ENCODE measurements at regions not wholly inside any gene's neighbourhood (a gene's known extent, or its start where the extent isn't known, plus 50 kb on each side); places are given as distances from the start of the nearest gene placed in this dataset.

- DNase-seq (no peak), ATAC-seq (ENCODE audit: low read depth) (no peak)
- H3K27ac ChIP-seq (ENCODE audit: low read length in 2 of 2) = no peak overlapping the region
- H3K27ac Mint-ChIP-seq = no peak overlapping the region
- H3K9me3 ChIP-seq (ENCODE audit: control extremely low read depth in 1 of 3, control insufficient read depth in 2 of 3, insufficient read depth in 1 of 3, low read length in 2 of 3) = peaks cover 0 to 21% (median 2%) of the 10 kb centered on the region in 3 donors
- no peak for TF ChIP-seq CTCF (IDR thresholded peaks at IDR 0.05)
- TF ChIP-seq EZH2 (IDR thresholded peaks at IDR 0.05; ENCODE audit: borderline replicate concordance, insufficient read depth, low read depth, low read length, poor library complexity, severe bottlenecking) = no peak
- H3K9ac ChIP-seq (ENCODE audit: low read length) = no peak overlapping the region
- ChIA-PET CTCF (no interaction called here), POLR2A (no interaction called here)
- H3K4me1 ChIP-seq (ENCODE audit: control insufficient read depth in 2 of 2, insufficient read depth in 2 of 2, low read length in 2 of 2) = no peaks in the 10 kb centered on the region
- peaks cover 19% of the 10 kb centered on the region for H3K27me3 Mint-ChIP-seq
- no peak overlapping the region for H3K4me3 ChIP-seq (ENCODE audit: control extremely low read depth in 1 of 5, extremely low read depth in 1 of 5, insufficient read depth in 1 of 5, low read depth in 2 of 5, low read length in 4 of 5)
- no peaks in the 10 kb centered on the region for H3K36me3 ChIP-seq (replicated peaks in 1 of 2; ENCODE audit: control extremely low read depth in 1 of 2, control insufficient read depth in 1 of 2, extremely low read depth in 1 of 2, insufficient read depth in 2 of 2, low read length in 1 of 2)
- peaks cover 0 to 2% (median 0%) of the 10 kb centered on the region in 4 experiments for H3K27me3 ChIP-seq (replicated peaks in 1 of 4; ENCODE audit: control extremely low read depth in 1 of 4, control insufficient read depth in 3 of 4, insufficient read depth in 4 of 4, low read length in 3 of 4)
- H3K4me2 ChIP-seq (replicated peaks; ENCODE audit: low read depth, low read length, poor library complexity, severe bottlenecking) = no peak overlapping the region
- 100% methylated on average over 3 of the region's 11 CpGs for WGBS (ENCODE audit: insufficient coverage)
- no peaks in the 10 kb centered on the region for H4K20me1 ChIP-seq (ENCODE audit: control insufficient read depth, insufficient read depth, low read length, poor library complexity, severe bottlenecking)
- no peaks in the 10 kb centered on the region for H3K79me2 ChIP-seq (ENCODE audit: control insufficient read depth, insufficient read depth, low read length)
- no peak overlapping the region for H2AFZ ChIP-seq (ENCODE audit: insufficient read depth, low read depth, low read length, poor library complexity, severe bottlenecking)
- intact Hi-C loops (cut with micrococcal nuclease) = no loop called here
- H3K4me1 Mint-ChIP-seq = no peaks in the 10 kb centered on the region
- no peaks in the 10 kb centered on the region for H3K9me3 Mint-ChIP-seq (ENCODE audit: insufficient read depth)
- H3K4me3 Mint-ChIP-seq = no peak overlapping the region
Observed at GRCh38 chr1:14363707-14364413, 234.6 kb upstream of the KAZN start.

GRCh38 chr1:14365301-14365988, 233.0 kb upstream of the KAZN start:
- H3K4me1 Mint-ChIP-seq = no peaks in the 10 kb centered on the region

More at GRCh38 chr1:14365301-14365988, 233.0 kb upstream of the KAZN start:
- Histone ChIP-seq H3K27ac (ENCODE audit: low read length in 2 of 2) (no peak overlapping the region), H3K27me3 (replicated peaks in 1 of 4; ENCODE audit: control extremely low read depth in 1 of 4, control insufficient read depth in 3 of 4, insufficient read depth in 4 of 4, low read length in 3 of 4) (peaks cover 0 to 2% (median 0%) of the 10 kb centered on the region in 4 experiments), H3K4me1 (ENCODE audit: control insufficient read depth in 2 of 2, insufficient read depth in 2 of 2, low read length in 2 of 2) (no peaks in the 10 kb centered on the region), H2AFZ (ENCODE audit: insufficient read depth, low read depth, low read length, poor library complexity, severe bottlenecking) (no peak overlapping the region), H3K4me3 (ENCODE audit: control extremely low read depth in 1 of 5, extremely low read depth in 1 of 5, insufficient read depth in 1 of 5, low read depth in 2 of 5, low read length in 4 of 5) (no peak overlapping the region), H4K20me1 (ENCODE audit: control insufficient read depth, insufficient read depth, low read length, poor library complexity, severe bottlenecking) (no peaks in the 10 kb centered on the region), H3K79me2 (ENCODE audit: control insufficient read depth, insufficient read depth, low read length) (no peaks in the 10 kb centered on the region), H3K9me3 (ENCODE audit: control extremely low read depth in 1 of 3, control insufficient read depth in 2 of 3, insufficient read depth in 1 of 3, low read length in 2 of 3) (peaks cover 0 to 21% (median 2%) of the 10 kb centered on the region in 3 donors), H3K36me3 (replicated peaks in 1 of 2; ENCODE audit: control extremely low read depth in 1 of 2, control insufficient read depth in 1 of 2, extremely low read depth in 1 of 2, insufficient read depth in 2 of 2, low read length in 1 of 2) (no peaks in the 10 kb centered on the region), H3K9ac (ENCODE audit: low read length) (no peak overlapping the region), H3K4me2 (replicated peaks; ENCODE audit: low read depth, low read length, poor library complexity, severe bottlenecking) (no peak overlapping the region)
- Mint-ChIP-seq H3K27me3 (peaks cover 24% of the 10 kb centered on the region), H3K9me3 (ENCODE audit: insufficient read depth) (no peaks in the 10 kb centered on the region), H3K4me3 (no peak overlapping the region), H3K27ac (no peak overlapping the region)
- ChIA-PET CTCF (no interaction called here), POLR2A (no interaction called here)
- DNase-seq (no peak), ATAC-seq (ENCODE audit: low read depth) (no peak)
- no peak for TF ChIP-seq CTCF (IDR thresholded peaks at IDR 0.05)
- no peak for TF ChIP-seq EZH2 (IDR thresholded peaks at IDR 0.05; ENCODE audit: borderline replicate concordance, insufficient read depth, low read depth, low read length, poor library complexity, severe bottlenecking)
- intact Hi-C loops (cut with micrococcal nuclease) = no loop called here
- WGBS (ENCODE audit: insufficient coverage) = 64% methylated on average over 2 of the region's 13 CpGs

Data from B cell (primary cell).